ENCODE measurements at regions not wholly inside any gene's neighbourhood (a gene's known extent, or its start where the extent isn't known, plus 50 kb on each side); places are given as distances from the start of the nearest gene placed in this dataset.

- Histone ChIP-seq H3K4me3 (ENCODE audit: low read depth, low read length) (no peak overlapping the region), H3K27me3 (ENCODE audit: control insufficient read depth, insufficient read depth, low read length) (no peaks in the 10 kb centered on the region), H3K36me3 (ENCODE audit: control insufficient read depth, insufficient read depth, low read length) (no peaks in the 10 kb centered on the region)
- TF ChIP-seq CTCF (IDR thresholded peaks at IDR 0.05; ENCODE audit: insufficient read depth, low read depth, low read length), result no peak
- ChIA-PET CTCF (no interaction called here), POLR2A (no interaction called here)
- no peak for DNase-seq (ENCODE audit: low read depth)
Measured at GRCh38 chr7:17481118-17481517, 182.7 kb downstream of the AHR start.

GRCh38 chr7:17485368-17485767 lies 186.9 kb downstream of the AHR start:
- Histone ChIP-seq H3K4me3 (ENCODE audit: low read depth, low read length) (no peak overlapping the region), H3K36me3 (ENCODE audit: control insufficient read depth, insufficient read depth, low read length) (no peaks in the 10 kb centered on the region), H3K27me3 (ENCODE audit: control insufficient read depth, insufficient read depth, low read length) (no peaks in the 10 kb centered on the region)
- ChIA-PET CTCF (interaction anchor here (0.7 kb wide), 1 partner anchor 9 kb away, joined by 3 read pairs; no protein-coding TSS in a partner anchor), POLR2A (no interaction called here)
- no peak for DNase-seq (ENCODE audit: low read depth)
- no peak for TF ChIP-seq CTCF (IDR thresholded peaks at IDR 0.05; ENCODE audit: insufficient read depth, low read depth, low read length)

- TF ChIP-seq CTCF (IDR thresholded peaks at IDR 0.05; ENCODE audit: insufficient read depth, low read depth, low read length), result no peak
- DNase-seq (ENCODE audit: low read depth), result no peak
- ChIA-PET POLR2A (no interaction called here), CTCF (interaction anchor here (0.7 kb wide), 1 partner anchor 9 kb away, joined by 3 read pairs; no protein-coding TSS in a partner anchor)
- H3K36me3 ChIP-seq (ENCODE audit: control insufficient read depth, insufficient read depth, low read length), result no peaks in the 10 kb centered on the region
- no peak overlapping the region for H3K4me3 ChIP-seq (ENCODE audit: low read depth, low read length)
- no peaks in the 10 kb centered on the region for H3K27me3 ChIP-seq (ENCODE audit: control insufficient read depth, insufficient read depth, low read length)
Measured at GRCh38 chr7:17485904-17486303, 187.5 kb downstream of the AHR start.

GRCh38 chr7:17486835-17487234 lies 188.4 kb downstream of the AHR start:
- CTCF ChIA-PET, result no interaction called here
- H3K36me3 ChIP-seq (ENCODE audit: control insufficient read depth, insufficient read depth, low read length), result no peaks in the 10 kb centered on the region
- H3K27me3 ChIP-seq (ENCODE audit: control insufficient read depth, insufficient read depth, low read length), result no peaks in the 10 kb centered on the region
- no peak for TF ChIP-seq CTCF (IDR thresholded peaks at IDR 0.05; ENCODE audit: insufficient read depth, low read depth, low read length)
- DNase-seq (ENCODE audit: low read depth), result no peak
- POLR2A ChIA-PET, result no interaction called here
- H3K4me3 ChIP-seq (ENCODE audit: low read depth, low read length), result no peak overlapping the region

- no peak for DNase-seq (ENCODE audit: low read depth)
- Histone ChIP-seq H3K36me3 (ENCODE audit: control insufficient read depth, insufficient read depth, low read length) (no peaks in the 10 kb centered on the region), H3K4me3 (ENCODE audit: low read depth, low read length) (no peak overlapping the region), H3K27me3 (ENCODE audit: control insufficient read depth, insufficient read depth, low read length) (no peaks in the 10 kb centered on the region)
- ChIA-PET POLR2A (no interaction called here), CTCF (no interaction called here)
- no peak for TF ChIP-seq CTCF (IDR thresholded peaks at IDR 0.05; ENCODE audit: insufficient read depth, low read depth, low read length)
Measured at GRCh38 chr7:17487343-17487742, 188.9 kb downstream of the AHR start.

Data from BJ (cell line).